Mammary epithelial cell (primary cell): ENCODE measurements at regions not wholly inside any gene's neighbourhood (a gene's known extent, or its start where the extent isn't known, plus 50 kb on each side); places are given as distances from the start of the nearest gene placed in this dataset.

ENCODE experiments used
- CTCF ChIP-seq, 2 donors: IDR thresholded peaks in 1 of 2; conservative IDR thresholded peaks in 1 of 2; 2 replicates each; pipeline ENCODE4 v1.5.1; 2011 to 2012; ENCODE audit warnings: inconsistent platforms in 2 of 2, low read length in 2 of 2, mild to moderate bottlenecking in 2 of 2, control low read depth in 1 of 2, low read depth in 1 of 2; ENCODE audit not compliant: insufficient read depth in 1 of 2; ENCODE audit errors: extremely low read depth in 1 of 2
- EZH2 ChIP-seq: IDR thresholded peaks from 2 replicates; pipeline ENCODE4 v1.6.1; 2012; ENCODE audit warnings: low read length, inconsistent platforms, borderline replicate concordance

GRCh38 chr15:93474728-93475127 lies 385.7 kb upstream of the RGMA start:
- no peak for TF ChIP-seq CTCF (conservative IDR thresholded peaks at IDR 0.05 in 1 of 2, IDR thresholded peaks at IDR 0.05 in 1 of 2; ENCODE audit: extremely low read depth in 1 of 2, insufficient read depth in 1 of 2, low read depth in 1 of 2, low read length in 2 of 2)
- no peak for TF ChIP-seq EZH2
